Neural progenitor cell (in vitro differentiated cells): ENCODE measurements at regions not wholly inside any gene's neighbourhood (a gene's known extent, or its start where the extent isn't known, plus 50 kb on each side); places are given as distances from the start of the nearest gene placed in this dataset.

ENCODE experiments used
- DNase-seq: peaks from one replicate; pipeline ENCODE4 v3.0.0-alpha.2; 2016; ENCODE audit warnings: low spot score
- H2AFZ ChIP-seq: fragments of 200-600 bp; sonication (generic); replicated peaks from 2 replicates; pipeline ENCODE4 v1.6.1; 2016; ENCODE audit warnings: antibody characterized with exemption
- H3F3A ChIP-seq: fragments of 200-600 bp; sonication (generic); 2 replicates; pipeline ENCODE4 v1.6.1; 2016; ENCODE audit warnings: antibody characterized with exemption, low read depth
- H3K27ac ChIP-seq: fragments of 200-600 bp; sonication (generic); 2 replicates; pipeline ENCODE4 v1.5.1; 2016; ENCODE audit warnings: mild to moderate bottlenecking
- H3K27me3 ChIP-seq: fragments of 200-600 bp; sonication (generic); 2 replicates; pipeline ENCODE4 v1.6.1; 2016; ENCODE audit warnings: mild to moderate bottlenecking, moderate library complexity
- H3K36me3 ChIP-seq: fragments of 200-600 bp; sonication (generic); 2 replicates; pipeline ENCODE4 v1.5.1; 2016
- H3K4me1 ChIP-seq: fragments of 200-600 bp; sonication (generic); 2 replicates; pipeline ENCODE4 v1.6.1; 2016; ENCODE audit warnings: mixed run types
- H3K4me2 ChIP-seq: fragments of 200-600 bp; sonication (generic); 2 replicates; pipeline ENCODE4 v1.6.1; 2016
- H3K4me3 ChIP-seq: fragments of 200-600 bp; sonication (generic); 2 replicates; pipeline ENCODE4 v1.5.1; 2016
- H3K79me2 ChIP-seq: fragments of 200-600 bp; sonication (generic); 2 replicates; pipeline ENCODE4 v1.6.1; 2016; ENCODE audit warnings: low read depth
- H3K9ac ChIP-seq: fragments of 200-600 bp; sonication (generic); 2 replicates; pipeline ENCODE4 v1.6.1; 2016
- H3K9me3 ChIP-seq: fragments of 200-600 bp; sonication (generic); 2 replicates; pipeline ENCODE4 v1.5.1; 2016; ENCODE audit warnings: low read depth
- H4K20me1 ChIP-seq: fragments of 200-600 bp; sonication (generic); 2 replicates; pipeline ENCODE4 v1.6.1; 2016; ENCODE audit warnings: low read depth
- H3K27ac Mint-ChIP-seq: 3 replicates; pipeline ENCODE4 v1.8.0; 2021; ENCODE audit warnings: mixed read lengths
- H3K27me3 Mint-ChIP-seq: 2 replicates; pipeline ENCODE4 v1.8.0; 2022; ENCODE audit warnings: low read depth, mild to moderate bottlenecking, inconsistent platforms, moderate library complexity, mixed read lengths; ENCODE audit not compliant: insufficient read depth
- H3K36me3 Mint-ChIP-seq: 3 replicates; pipeline ENCODE4 v1.8.0; 2021; ENCODE audit warnings: mixed read lengths
- H3K4me1 Mint-ChIP-seq: 3 replicates; pipeline ENCODE4 v1.8.0; 2021; ENCODE audit warnings: mixed read lengths
- H3K4me3 Mint-ChIP-seq: 3 replicates; pipeline ENCODE4 v1.8.0; 2021; ENCODE audit warnings: mild to moderate bottlenecking, moderate library complexity, mixed read lengths
- H3K9me3 Mint-ChIP-seq: 3 replicates; pipeline ENCODE4 v1.8.0; 2020; ENCODE audit warnings: mixed read lengths
- EZH2 ChIP-seq: fragments of 200-600 bp; sonication (generic); IDR thresholded peaks from 2 replicates; pipeline ENCODE4 v1.6.1; 2017; ENCODE audit warnings: antibody characterized with exemption, mild to moderate bottlenecking, moderate library complexity
- EZH2phosphoT487 ChIP-seq: fragments of 200-600 bp; sonication (generic); IDR thresholded peaks from 2 replicates; pipeline ENCODE4 v1.6.1; 2017; ENCODE audit warnings: antibody characterized with exemption
- TF ChIP-seq, protein P1 (sequence below): fragments of 200-600 bp; sonication (generic); IDR thresholded peaks from 2 replicates; pipeline ENCODE4 v1.5.1; 2017; ENCODE audit warnings: antibody characterized with exemption, mild to moderate bottlenecking

DNA sequence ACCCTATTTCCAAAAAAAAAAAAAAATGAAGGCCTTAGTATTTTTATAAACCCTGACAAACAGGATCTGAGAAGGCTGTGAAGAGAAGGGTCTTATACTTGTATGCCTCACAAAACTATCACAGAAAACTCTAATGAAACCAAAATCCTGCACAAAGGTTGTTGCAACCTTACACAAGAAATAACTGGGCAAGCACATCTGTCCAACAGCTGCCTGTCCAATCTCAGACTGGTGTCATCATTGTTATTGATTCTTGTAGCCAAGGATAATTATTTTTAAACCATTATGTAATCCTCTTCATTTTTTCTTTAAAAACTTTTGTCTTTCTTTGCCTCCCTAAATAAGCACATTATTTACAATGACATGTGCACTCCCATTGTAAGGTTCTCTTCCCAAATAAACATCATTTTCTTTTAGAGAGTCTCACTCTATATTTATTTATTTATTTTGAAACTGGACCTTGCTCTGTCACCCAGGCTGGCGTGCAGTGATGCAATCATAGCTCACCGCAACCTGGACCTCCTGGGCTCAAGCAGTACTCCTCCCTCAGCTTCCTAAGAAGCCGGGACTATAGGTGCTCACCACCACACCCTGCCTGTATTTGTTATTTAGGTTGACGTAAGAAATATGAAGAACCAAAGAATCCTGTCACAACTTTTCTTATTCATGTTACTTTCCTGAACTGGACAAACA is 697.1 kb downstream of the DOK5 start:
- Histone ChIP-seq H3K4me2 (no peak overlapping the region), H3K9ac (no peak overlapping the region), H3K9me3 (no peaks in the 10 kb centered on the region), H3K27me3 (no peaks in the 10 kb centered on the region), H4K20me1 (no peaks in the 10 kb centered on the region), H3K4me1 (no peaks in the 10 kb centered on the region), H3K27ac (no peak overlapping the region), H3F3A (no peaks in the 10 kb centered on the region), H3K36me3 (no peaks in the 10 kb centered on the region), H3K4me3 (no peak overlapping the region), H2AFZ (no peak overlapping the region), H3K79me2 (no peaks in the 10 kb centered on the region)
- H3K4me1 Mint-ChIP-seq: peaks cover 6% of the 10 kb centered on the region
- no peak overlapping the region for H3K4me3 Mint-ChIP-seq
- TF ChIP-seq EZH2: no peak
- TF ChIP-seq, protein P1, sequence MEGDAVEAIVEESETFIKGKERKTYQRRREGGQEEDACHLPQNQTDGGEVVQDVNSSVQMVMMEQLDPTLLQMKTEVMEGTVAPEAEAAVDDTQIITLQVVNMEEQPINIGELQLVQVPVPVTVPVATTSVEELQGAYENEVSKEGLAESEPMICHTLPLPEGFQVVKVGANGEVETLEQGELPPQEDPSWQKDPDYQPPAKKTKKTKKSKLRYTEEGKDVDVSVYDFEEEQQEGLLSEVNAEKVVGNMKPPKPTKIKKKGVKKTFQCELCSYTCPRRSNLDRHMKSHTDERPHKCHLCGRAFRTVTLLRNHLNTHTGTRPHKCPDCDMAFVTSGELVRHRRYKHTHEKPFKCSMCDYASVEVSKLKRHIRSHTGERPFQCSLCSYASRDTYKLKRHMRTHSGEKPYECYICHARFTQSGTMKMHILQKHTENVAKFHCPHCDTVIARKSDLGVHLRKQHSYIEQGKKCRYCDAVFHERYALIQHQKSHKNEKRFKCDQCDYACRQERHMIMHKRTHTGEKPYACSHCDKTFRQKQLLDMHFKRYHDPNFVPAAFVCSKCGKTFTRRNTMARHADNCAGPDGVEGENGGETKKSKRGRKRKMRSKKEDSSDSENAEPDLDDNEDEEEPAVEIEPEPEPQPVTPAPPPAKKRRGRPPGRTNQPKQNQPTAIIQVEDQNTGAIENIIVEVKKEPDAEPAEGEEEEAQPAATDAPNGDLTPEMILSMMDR: no peak
- TF ChIP-seq EZH2phosphoT487: no peak
- H3K36me3 Mint-ChIP-seq: no peaks in the 10 kb centered on the region
- H3K27me3 Mint-ChIP-seq: peaks cover 2% of the 10 kb centered on the region
- H3K9me3 Mint-ChIP-seq: no peaks in the 10 kb centered on the region
- no peak overlapping the region for H3K27ac Mint-ChIP-seq
- no peak for DNase-seq

GRCh38 chr20:55166063-55166462 is 690.7 kb downstream of the DOK5 start:
- no peak for TF ChIP-seq EZH2phosphoT487
- Histone ChIP-seq H3K27me3 (no peaks in the 10 kb centered on the region), H3K9ac (no peak overlapping the region), H3K4me1 (peaks cover 31% of the 10 kb centered on the region), H3K9me3 (no peaks in the 10 kb centered on the region), H3K79me2 (no peaks in the 10 kb centered on the region), H2AFZ (no peak overlapping the region), H3K27ac (no peak overlapping the region), H3K36me3 (no peaks in the 10 kb centered on the region), H3K4me3 (no peak overlapping the region), H3F3A (peaks cover 11% of the 10 kb centered on the region), H3K4me2 (peak overlapping the region; percentile 64), H4K20me1 (no peaks in the 10 kb centered on the region)
- H3K27ac Mint-ChIP-seq: peak overlapping the region; percentile 31
- no peaks in the 10 kb centered on the region for H3K36me3 Mint-ChIP-seq
- H3K27me3 Mint-ChIP-seq: peaks cover under 1% of the 10 kb centered on the region
- peak; percentile 91 for DNase-seq
- H3K4me1 Mint-ChIP-seq: peaks cover 33% of the 10 kb centered on the region
- H3K4me3 Mint-ChIP-seq: no peak overlapping the region
- H3K9me3 Mint-ChIP-seq: no peaks in the 10 kb centered on the region

GRCh38 chr20:55160996-55161395 is 685.6 kb downstream of the DOK5 start:
- H3K9ac ChIP-seq: no peak overlapping the region
- H3K79me2 ChIP-seq: no peaks in the 10 kb centered on the region
- Mint-ChIP-seq H3K27me3 (peaks cover 9% of the 10 kb centered on the region), H3K4me1 (peaks cover 24% of the 10 kb centered on the region), H3K36me3 (no peaks in the 10 kb centered on the region), H3K4me3 (no peak overlapping the region), H3K27ac (no peak overlapping the region), H3K9me3 (peaks cover 10% of the 10 kb centered on the region)
- no peaks in the 10 kb centered on the region for H3K27me3 ChIP-seq
- peaks cover 6% of the 10 kb centered on the region for H3F3A ChIP-seq
- no peaks in the 10 kb centered on the region for H3K36me3 ChIP-seq
- TF ChIP-seq EZH2phosphoT487 (no peak), EZH2 (no peak)
- TF ChIP-seq, protein P1: no peak
- DNase-seq: no peak
- H3K4me3 ChIP-seq: no peak overlapping the region
- no peaks in the 10 kb centered on the region for H3K9me3 ChIP-seq
- H4K20me1 ChIP-seq: no peaks in the 10 kb centered on the region
- H2AFZ ChIP-seq: no peak overlapping the region
- no peak overlapping the region for H3K27ac ChIP-seq
- no peak overlapping the region for H3K4me2 ChIP-seq
- peaks cover 19% of the 10 kb centered on the region for H3K4me1 ChIP-seq

DNA sequence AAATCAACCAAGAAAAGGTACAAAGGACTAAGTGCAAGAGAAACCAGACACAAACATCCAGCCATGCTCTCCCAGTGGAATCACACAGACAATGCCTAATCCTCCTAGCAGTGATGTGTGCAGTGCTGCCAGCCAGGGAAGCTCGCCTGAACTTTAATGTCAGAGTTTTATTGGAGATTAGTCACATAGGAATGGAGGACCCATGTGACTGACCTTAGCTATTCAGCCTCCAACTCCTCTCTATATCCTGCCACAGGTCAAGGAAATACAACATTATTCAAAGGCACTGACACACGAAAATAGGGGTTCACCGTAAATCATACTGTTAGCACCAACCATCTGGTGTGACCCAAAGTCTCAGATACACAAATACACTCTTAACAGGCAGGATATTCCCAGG is 684.6 kb downstream of the DOK5 start:
- Mint-ChIP-seq H3K9me3 (peaks cover 10% of the 10 kb centered on the region), H3K27me3 (peaks cover 9% of the 10 kb centered on the region), H3K36me3 (no peaks in the 10 kb centered on the region), H3K4me1 (peaks cover 18% of the 10 kb centered on the region), H3K4me3 (no peak overlapping the region), H3K27ac (no peak overlapping the region)
- DNase-seq: peak; percentile 11
- peaks cover 10% of the 10 kb centered on the region for H3K4me1 ChIP-seq
- H3K79me2 ChIP-seq: no peaks in the 10 kb centered on the region
- H3K27me3 ChIP-seq: no peaks in the 10 kb centered on the region
- H3K27ac ChIP-seq: no peak overlapping the region
- TF ChIP-seq EZH2phosphoT487: no peak
- TF ChIP-seq, protein P1: no peak
- no peak for TF ChIP-seq EZH2
- H2AFZ ChIP-seq: no peak overlapping the region
- no peak overlapping the region for H3K9ac ChIP-seq
- H3K36me3 ChIP-seq: no peaks in the 10 kb centered on the region
- no peak overlapping the region for H3K4me3 ChIP-seq
- no peaks in the 10 kb centered on the region for H3K9me3 ChIP-seq
- H3K4me2 ChIP-seq: no peak overlapping the region
- no peaks in the 10 kb centered on the region for H4K20me1 ChIP-seq
- no peaks in the 10 kb centered on the region for H3F3A ChIP-seq
